OCI-LY1 (cell line): ENCODE measurements at regions not wholly inside any gene's neighbourhood (a gene's known extent, or its start where the extent isn't known, plus 50 kb on each side); places are given as distances from the start of the nearest gene placed in this dataset.

Experiments used
- H2AFZ ChIP-seq: fragments of 200-600 bp; sonication (generic), shearing (Covaris generic); 2 replicates; pipeline ENCODE4 v1.6.0; 2014; ENCODE audit warnings: antibody characterized with exemption, mild to moderate bottlenecking, low read length
- H3F3A ChIP-seq: fragments of 200-600 bp; sonication (generic), shearing (Covaris generic); 2 replicates; pipeline ENCODE4 v1.6.0; 2014; ENCODE audit warnings: mild to moderate bottlenecking, antibody characterized with exemption, low read length, moderate library complexity; ENCODE audit not compliant: insufficient read depth
- H3K27ac ChIP-seq: fragments of 200-600 bp; sonication (generic); 2 replicates; pipeline ENCODE4 v1.5.1; 2014; ENCODE audit warnings: low read length, mixed run types, mild to moderate bottlenecking, low read depth; ENCODE audit not compliant: poor library complexity, severe bottlenecking
- H3K27me3 ChIP-seq: fragments of 200-600 bp; sonication (generic); 2 replicates; pipeline ENCODE4 v1.6.0; 2014; ENCODE audit warnings: antibody characterized with exemption, mild to moderate bottlenecking, low read length, moderate library complexity; ENCODE audit not compliant: insufficient read depth
- H3K36me3 ChIP-seq: fragments of 200-600 bp; sonication (generic); 2 replicates; pipeline ENCODE4 v1.6.1; 2014; ENCODE audit warnings: mild to moderate bottlenecking, antibody characterized with exemption, low read length, moderate library complexity, mixed read lengths; ENCODE audit not compliant: insufficient read depth
- H3K4me1 ChIP-seq: fragments of 200-600 bp; sonication (generic); 2 replicates; pipeline ENCODE4 v1.5.1; 2014; ENCODE audit warnings: mild to moderate bottlenecking, low read length, moderate library complexity; ENCODE audit not compliant: insufficient read depth, severe bottlenecking
- H3K4me2 ChIP-seq: fragments of 200-600 bp; sonication (generic), shearing (Covaris generic); 2 replicates; pipeline ENCODE4 v1.6.1; 2014; ENCODE audit warnings: low read length
- H3K4me3 ChIP-seq: fragments of 200-600 bp; sonication (generic); 2 replicates; pipeline ENCODE4 v1.5.1; 2014; ENCODE audit warnings: low read length, low read depth, mild to moderate bottlenecking, mixed read lengths; ENCODE audit not compliant: poor library complexity, severe bottlenecking
- H3K79me2 ChIP-seq: fragments of 200-600 bp; shearing (Covaris generic); 2 replicates; pipeline ENCODE4 v1.6.1; 2016; ENCODE audit warnings: mixed run types, low read length, mixed read lengths; ENCODE audit not compliant: insufficient read depth
- H3K9ac ChIP-seq: fragments of 200-600 bp; sonication (generic), shearing (Covaris generic); 2 replicates; pipeline ENCODE4 v1.6.1; 2014; ENCODE audit warnings: mild to moderate bottlenecking, low read length, mixed read lengths
- H3K9me2 ChIP-seq: fragments of 200-600 bp; sonication (generic), shearing (Covaris generic); 2 replicates; pipeline ENCODE4 v1.6.1; 2014; ENCODE audit warnings: low read depth, mild to moderate bottlenecking, low read length, mixed read lengths
- H3K9me3 ChIP-seq: fragments of 200-600 bp; shearing (Covaris generic); 2 replicates; pipeline ENCODE4 v1.6.1; 2014; ENCODE audit warnings: low read length, mixed read lengths
- H4K20me1 ChIP-seq: fragments of 200-600 bp; sonication (generic), shearing (Covaris generic); 2 replicates; pipeline ENCODE4 v1.6.0; 2016; ENCODE audit warnings: mild to moderate bottlenecking, low read length; ENCODE audit not compliant: insufficient read depth
- CTCF ChIP-seq: fragments of 200-600 bp; sonication (generic), shearing (Covaris generic); IDR thresholded peaks from 2 replicates; pipeline ENCODE4 v1.5.1; 2017; ENCODE audit warnings: mild to moderate bottlenecking, antibody characterized with exemption, low read length, moderate library complexity, mixed read lengths
- EZH2 ChIP-seq: fragments of 200-600 bp; sonication (generic), shearing (Covaris generic); IDR thresholded peaks from 2 replicates; pipeline ENCODE4 v1.8.0; 2017; ENCODE audit warnings: borderline replicate concordance, mixed run types, mild to moderate bottlenecking, antibody characterized with exemption, low read length, moderate library complexity, mixed read lengths

DNA sequence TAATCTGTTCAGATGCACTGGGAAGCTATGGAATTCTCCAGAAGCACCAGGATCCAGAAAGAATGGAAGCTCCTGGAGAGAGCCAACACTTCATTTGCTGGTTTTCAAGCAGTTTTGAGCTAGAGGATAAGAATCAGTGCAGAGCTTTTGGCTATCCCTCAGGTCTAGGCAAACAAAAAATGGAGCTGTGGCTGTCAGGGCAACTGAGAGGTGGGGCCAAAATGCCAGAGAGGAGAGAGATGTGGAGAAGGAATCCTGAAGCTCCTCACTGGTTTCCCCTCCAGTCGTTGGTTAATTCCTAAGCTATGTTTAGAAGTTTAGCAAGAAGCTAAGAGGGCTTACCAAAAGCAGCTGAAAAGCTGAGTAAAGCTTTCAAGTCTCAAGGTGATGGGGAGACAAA is 294.2 kb upstream of the JARID2 start:
- no peak overlapping the region for H2AFZ ChIP-seq

DNA sequence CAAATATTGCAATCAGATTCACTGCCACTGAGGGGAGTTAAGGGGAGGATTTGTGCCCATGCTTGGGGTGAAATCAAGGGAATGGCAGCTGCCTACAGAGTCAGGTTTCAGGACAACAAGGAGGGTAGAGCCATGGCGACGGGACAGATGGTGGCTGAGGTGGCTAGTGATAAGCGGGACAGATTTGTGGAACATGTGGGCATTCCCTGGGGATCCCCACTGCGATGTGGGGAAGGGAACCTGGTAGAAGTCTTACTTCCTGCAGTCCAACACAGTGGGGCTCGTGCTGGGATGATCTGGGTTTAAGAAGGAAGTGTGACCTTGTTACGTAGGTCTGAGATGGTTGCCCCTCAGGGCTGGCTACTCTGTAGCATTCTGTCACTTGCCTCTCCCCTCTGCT is 292.0 kb upstream of the JARID2 start:
- Histone ChIP-seq H3K27ac (no peak overlapping the region), H3K9me2 (no peaks in the 10 kb centered on the region), H3K79me2 (no peaks in the 10 kb centered on the region), H3K9me3 (no peaks in the 10 kb centered on the region), H3K4me3 (no peak overlapping the region), H3K36me3 (no peaks in the 10 kb centered on the region), H3K9ac (no peak overlapping the region), H4K20me1 (no peaks in the 10 kb centered on the region), H3K27me3 (no peaks in the 10 kb centered on the region), H2AFZ (no peak overlapping the region), H3K4me1 (no peaks in the 10 kb centered on the region), H3F3A (no peaks in the 10 kb centered on the region), H3K4me2 (no peak overlapping the region)
- no peak for TF ChIP-seq CTCF
- no peak for TF ChIP-seq EZH2

More for the DNA sequence above, 294.2 kb upstream of the JARID2 start:
- Histone ChIP-seq H3K79me2 (no peaks in the 10 kb centered on the region), H3K27me3 (no peaks in the 10 kb centered on the region), H3F3A (no peaks in the 10 kb centered on the region), H3K27ac (no peak overlapping the region), H3K36me3 (no peaks in the 10 kb centered on the region), H3K9me2 (no peaks in the 10 kb centered on the region), H4K20me1 (no peaks in the 10 kb centered on the region), H3K4me2 (no peak overlapping the region), H3K9ac (no peak overlapping the region), H3K9me3 (no peaks in the 10 kb centered on the region), H3K4me3 (no peak overlapping the region), H3K4me1 (no peaks in the 10 kb centered on the region)
- TF ChIP-seq EZH2 = no peak
- TF ChIP-seq CTCF = no peak

GRCh38 chr6:14957355-14958059 is 288.4 kb upstream of the JARID2 start:
- Histone ChIP-seq H3K4me2 (no peak overlapping the region), H3K27me3 (no peaks in the 10 kb centered on the region), H3F3A (no peaks in the 10 kb centered on the region), H3K9me2 (no peaks in the 10 kb centered on the region), H3K4me1 (no peaks in the 10 kb centered on the region), H4K20me1 (no peaks in the 10 kb centered on the region), H3K36me3 (no peaks in the 10 kb centered on the region), H3K27ac (no peak overlapping the region), H3K4me3 (no peak overlapping the region), H3K79me2 (no peaks in the 10 kb centered on the region), H3K9me3 (no peaks in the 10 kb centered on the region), H2AFZ (no peak overlapping the region), H3K9ac (no peak overlapping the region)
- TF ChIP-seq EZH2 = no peak
- TF ChIP-seq CTCF = no peak
